GM19372 (cell line): ENCODE measurements at regions not wholly inside any gene's neighbourhood (a gene's known extent, or its start where the extent isn't known, plus 50 kb on each side); places are given as distances from the start of the nearest gene placed in this dataset.
"Not testable (repeated sequence)": the region's sequence is repeated elsewhere in the genome, so short reads cannot be mapped to it uniquely, and the experiment has no call there.

ENCODE experiments used
- ATAC-seq: cut with Tn5 transposase; IDR thresholded peaks from one replicate; pipeline ENCODE4 v1.9.1; 2021; ENCODE audit warnings: mild to moderate bottlenecking, low read depth, moderate library complexity; ENCODE audit not compliant: unreplicated experiment

DNA sequence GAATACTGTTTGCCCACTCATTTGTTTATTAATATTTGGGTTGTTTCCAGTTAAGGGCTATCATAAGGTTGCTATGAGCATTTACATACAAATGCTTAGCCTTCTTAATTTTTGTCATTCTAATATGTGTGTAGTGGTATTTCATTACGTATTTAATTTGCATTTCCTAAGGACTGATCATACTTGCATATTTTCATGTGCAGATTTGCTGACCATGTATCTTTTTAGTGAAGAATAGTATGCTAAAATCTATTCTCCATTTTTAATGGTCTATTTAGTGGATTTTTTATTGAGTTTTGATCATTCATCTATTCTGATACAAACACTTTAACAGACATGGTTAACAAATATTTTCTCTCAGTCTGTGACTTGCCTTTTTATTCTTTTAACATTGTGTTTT, 949.5 kb downstream of the RAB28 start:
- ATAC-seq = no peak

DNA sequence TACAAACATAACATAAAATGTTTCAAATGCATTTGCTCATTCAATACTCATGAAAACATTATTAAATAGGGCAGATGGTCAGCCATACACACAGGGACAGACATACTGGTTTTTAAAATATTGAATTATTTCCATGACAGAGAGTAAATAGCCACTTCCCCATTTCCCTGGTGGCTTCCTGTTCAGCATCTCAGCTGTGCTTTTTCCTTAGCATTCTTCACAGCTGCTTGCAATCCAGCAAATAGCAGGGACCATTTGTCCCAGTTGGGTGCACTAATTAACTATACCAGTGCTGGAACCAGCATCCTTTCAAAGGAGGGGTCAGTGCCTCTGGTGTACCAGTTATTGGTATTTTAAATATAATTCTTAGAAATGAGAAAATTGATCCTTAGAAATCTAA, 964.7 kb downstream of the RAB28 start:
- ATAC-seq = no peak

GRCh38 chr4:12507868-12508481, 976.2 kb downstream of the RAB28 start:
- ATAC-seq = no peak

GRCh38 chr4:12500409-12500808, 983.7 kb downstream of the RAB28 start:
- no peak for ATAC-seq

DNA sequence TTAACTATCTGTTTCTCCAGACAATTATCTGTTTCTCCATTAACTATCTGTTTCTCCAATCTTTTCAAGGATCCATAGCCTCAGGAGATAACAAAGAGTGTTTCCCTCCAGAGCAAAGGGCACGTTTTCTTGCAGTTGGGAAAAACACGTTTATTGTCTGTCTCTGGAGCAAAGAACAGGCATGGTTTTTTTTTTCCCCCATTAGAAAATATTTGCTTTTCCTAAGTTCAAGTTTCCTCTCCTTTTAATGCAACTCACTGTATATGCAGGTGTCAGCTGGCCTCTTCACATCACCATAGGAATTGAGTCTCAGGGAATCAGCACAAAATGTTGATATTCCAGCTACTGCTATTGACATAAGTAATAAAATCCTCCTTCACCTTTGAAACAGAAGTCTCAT, 984.4 kb downstream of the RAB28 start:
- no peak for ATAC-seq

GRCh38 chr4:12495211-12495610, 988.9 kb downstream of the RAB28 start:
- no peak for ATAC-seq

DNA sequence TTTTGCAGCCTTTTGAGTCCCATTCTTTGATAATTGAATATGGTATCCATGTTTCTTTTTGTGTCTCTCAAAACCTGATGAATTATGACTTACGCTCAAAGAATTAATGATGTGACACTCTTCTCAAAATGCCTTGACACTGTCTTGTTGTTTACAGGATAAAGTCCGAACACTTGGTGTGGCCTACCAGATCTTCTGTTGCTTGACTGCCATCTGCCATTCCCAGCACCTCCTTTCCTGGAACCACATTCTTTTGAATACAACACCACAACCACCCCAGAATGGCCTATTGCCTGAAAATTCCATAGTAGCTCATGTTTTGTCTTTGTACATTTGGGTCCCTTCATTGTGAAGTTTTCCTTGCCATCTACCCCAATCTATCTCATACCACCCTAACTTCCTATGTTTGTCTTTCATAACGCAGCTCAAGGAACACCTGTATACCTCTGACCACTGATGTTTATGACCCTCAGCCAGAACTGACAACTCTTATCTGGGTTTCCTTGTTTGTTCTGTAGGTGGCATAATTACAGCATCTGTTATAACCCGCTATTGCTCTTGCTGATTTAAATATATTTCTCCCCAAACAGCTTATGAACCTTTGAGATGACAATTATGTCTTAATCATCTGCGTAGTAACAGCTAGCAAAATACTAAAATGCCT, 991.3 kb downstream of the RAB28 start:
- no peak for ATAC-seq

GRCh38 chr4:12488672-12489071, 995.5 kb downstream of the RAB28 start:
- no peak for ATAC-seq

DNA sequence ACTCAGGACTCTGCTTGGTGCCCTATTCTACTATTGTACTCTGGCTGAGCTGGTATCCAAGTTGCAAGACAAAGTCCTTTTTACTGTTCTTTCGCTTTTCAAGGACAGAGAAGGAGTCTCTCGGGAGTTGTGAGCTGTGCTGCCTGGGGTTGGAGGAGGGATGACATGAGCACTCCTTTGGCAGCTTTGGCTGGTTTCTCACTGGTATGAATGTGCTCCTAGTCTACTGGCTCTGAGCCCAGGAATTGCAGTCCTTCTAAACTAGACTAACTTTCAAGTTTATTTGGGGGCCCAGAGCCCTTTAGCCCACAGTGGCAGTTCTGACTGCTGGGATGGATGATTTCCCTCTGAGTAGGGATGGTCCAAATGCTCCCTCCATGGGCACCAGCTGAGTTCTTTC, 997.1 kb downstream of the RAB28 start:
- no peak for ATAC-seq

DNA sequence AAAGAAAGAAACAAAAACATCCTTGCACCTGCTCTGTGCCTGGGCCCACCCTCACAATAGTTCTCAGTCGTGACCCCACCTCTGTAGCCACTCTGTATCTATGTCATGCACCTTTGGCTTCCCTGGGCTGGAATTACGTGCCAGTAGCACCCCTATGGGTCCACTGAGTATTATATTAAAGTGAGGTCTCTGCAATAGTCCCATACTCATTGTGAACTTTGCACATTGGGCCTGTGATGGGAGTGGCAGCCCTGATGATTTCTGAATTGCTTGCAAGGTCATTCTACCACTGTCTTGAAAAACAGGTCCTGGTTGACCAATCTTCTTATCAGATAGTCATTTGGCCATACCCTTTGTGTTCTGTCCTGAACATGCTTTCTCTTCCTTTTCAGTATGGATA, 1012.1 kb downstream of the RAB28 start:
- no peak for ATAC-seq

DNA sequence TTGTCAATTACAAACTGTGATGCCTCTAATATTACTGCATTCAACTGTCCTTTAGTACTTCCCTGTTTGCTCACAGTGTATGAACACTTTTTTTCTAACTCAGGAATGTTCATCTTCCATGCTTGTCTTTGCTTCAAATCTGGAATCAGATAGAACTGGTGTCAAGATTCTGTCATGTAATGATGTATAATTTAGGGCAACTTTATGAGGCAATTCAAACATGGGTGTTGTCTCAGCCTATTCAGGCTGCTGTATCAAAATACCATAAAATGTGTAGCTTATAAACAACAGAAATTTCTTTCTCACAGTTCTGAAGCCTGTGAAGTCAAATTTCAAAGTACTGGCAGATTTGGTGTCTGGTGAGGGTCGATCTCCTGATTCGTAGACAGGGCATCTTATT, 1012.9 kb downstream of the RAB28 start:
- ATAC-seq = no peak

- ATAC-seq = not testable (repeated sequence)
Measured at GRCh38 chr4:12461576-12461975, 1022.6 kb downstream of the RAB28 start.

DNA sequence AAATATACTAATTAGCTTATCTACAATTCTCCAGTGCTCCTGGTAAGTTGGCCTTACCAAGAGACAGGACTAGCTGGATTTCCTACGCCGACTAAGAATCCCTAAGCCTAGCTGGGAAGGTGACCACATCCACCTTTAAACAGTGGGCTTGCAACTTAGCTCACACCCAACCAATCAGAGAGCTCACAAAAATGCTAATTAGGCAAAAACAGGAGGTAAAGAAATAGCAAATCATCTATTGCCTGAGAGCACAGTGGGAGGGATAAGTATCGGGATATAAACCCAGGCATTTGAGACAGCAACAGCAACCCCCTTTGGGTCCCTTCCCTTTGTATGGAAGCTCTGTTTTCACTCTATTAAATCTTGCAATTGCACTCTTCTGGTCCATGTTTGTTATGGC, 1025.0 kb downstream of the RAB28 start:
- ATAC-seq = no peak

DNA sequence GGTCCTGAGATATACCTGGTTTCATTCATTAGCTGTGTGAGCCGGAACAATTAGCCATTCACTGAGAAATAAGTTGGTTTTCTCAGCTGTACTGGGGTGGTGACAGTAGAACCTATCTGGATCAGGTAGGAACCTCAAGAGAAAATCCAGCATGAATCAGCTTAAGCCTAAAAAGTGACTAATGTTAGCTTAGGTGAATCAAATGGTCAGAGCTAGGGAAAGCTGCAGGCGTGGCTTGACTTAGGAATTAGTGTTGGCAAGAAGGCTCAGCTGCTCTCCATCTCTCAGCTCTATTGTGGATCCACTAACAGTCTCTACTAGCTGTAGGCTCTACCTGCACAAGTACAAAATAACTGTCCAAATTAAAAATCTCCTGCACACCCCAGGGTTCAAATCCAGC, 1025.5 kb downstream of the RAB28 start:
- ATAC-seq = no peak

- ATAC-seq = no peak
Measured at GRCh38 chr4:12452291-12452690, 1023.6 kb upstream of the HS3ST1 start.

DNA sequence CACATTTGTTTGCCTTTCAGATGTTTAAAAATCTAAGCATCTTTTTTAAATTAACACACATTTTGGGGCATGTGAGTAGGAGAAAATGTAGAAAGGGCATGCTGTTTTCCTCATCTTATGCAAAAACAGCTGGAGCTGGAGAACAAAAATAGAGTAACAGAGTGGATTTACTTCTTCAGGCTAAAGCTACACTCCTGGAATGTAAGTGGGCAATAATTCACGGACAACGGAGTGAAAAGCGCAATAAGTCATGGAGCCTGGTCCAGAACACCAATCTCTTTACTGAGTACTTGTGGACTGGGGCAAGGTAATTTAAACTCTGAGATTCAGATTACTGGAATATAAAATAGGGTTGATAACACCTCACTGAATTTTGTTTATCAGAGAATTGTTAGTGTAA, 1018.8 kb upstream of the HS3ST1 start:
- ATAC-seq = no peak

GRCh38 chr4:12446657-12447185, 1018.0 kb upstream of the HS3ST1 start:
- no peak for ATAC-seq

DNA sequence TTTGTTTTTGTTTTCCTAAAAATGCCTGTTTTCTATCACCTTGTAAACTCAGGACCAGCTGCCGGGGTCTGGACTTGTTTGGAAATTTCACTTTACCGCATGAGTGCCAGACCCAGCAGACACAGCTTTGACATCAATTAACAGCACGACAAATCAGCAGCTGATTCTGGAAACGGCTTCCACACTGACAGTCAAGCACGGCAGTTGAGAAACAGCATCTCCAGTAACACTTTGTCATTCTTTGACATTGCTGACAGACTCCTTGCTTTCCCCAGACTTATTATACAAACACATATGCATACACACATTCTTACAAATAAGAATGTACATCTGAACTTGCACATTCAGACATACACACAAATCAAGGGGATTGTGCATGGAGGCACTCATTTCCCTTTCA, 1017.6 kb upstream of the HS3ST1 start:
- ATAC-seq = no peak

DNA sequence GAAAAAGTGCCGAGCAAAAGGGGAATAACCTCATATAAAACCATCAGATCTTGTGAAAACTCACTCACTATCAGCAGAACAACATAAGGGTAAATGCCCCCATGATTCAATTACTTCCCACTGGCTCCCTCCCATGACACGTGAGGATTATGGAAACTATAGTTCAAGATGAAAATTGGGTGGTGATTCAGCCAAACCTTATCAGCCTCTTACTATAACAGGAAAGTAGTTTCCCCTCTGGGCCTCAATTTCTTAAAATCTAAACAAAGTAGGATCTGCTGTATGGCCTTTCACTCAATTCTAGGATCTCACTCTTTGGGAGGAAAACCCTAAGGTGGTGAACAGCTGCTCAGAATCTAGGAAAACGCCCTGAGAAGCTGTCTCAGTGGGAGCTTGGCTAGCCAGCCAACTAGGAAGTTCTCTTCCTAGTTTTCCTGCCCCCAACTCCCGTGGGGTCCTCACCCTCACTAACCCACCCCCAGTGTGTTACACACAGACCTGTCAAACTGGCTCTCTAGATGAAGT, 1017.1 kb upstream of the HS3ST1 start:
- ATAC-seq = no peak

DNA sequence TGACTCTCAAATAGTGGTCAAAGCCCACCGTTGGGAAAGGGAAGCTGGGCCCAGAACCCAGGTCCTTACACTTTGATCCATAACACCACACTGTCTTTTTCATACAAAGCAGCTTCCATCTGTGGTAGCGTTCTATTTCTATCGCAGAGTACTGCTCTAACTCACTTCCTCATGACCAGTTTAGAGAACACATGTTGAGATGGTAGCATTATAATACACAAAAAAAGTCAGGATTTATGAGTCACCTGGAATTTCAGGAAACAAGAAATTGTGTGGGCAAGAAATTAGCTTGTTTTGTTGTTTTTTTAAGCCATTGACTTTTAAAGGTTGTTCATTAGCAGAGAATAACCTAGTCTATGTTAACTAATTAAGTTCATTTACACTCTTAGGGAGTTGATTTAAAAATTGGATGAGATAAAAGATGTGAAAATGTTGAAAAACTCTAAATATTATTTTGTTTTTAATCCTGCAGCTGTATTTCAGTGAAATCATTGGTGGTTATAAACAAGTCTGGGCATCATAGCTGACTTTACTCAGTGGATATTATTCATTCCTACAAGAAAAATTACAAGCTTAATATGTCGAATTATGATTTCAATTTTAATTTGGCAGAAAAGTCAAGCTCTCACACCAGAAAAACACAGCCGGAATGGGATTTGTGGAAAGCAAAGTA, 1011.1 kb upstream of the HS3ST1 start:
- no peak for ATAC-seq

DNA sequence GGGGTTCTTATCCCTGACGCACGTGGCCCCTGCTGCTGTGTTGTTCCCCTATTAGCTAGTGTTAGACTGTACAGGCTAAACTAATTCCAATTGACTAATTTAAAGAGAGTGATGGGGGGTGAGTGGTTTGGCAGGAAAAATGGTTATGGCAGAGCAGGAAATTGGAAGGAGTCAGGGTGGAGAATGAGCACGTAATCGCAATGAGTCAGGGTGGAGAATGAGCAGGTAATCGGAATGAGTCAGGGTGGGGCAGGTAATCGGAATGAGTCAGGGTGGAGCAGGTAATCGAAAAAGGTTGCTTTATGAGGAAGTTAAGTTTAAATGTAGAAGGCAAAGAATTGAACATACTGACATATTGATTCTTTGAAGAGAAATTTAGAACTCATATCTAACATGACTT, 1002.6 kb upstream of the HS3ST1 start:
- not testable (repeated sequence) for ATAC-seq

DNA sequence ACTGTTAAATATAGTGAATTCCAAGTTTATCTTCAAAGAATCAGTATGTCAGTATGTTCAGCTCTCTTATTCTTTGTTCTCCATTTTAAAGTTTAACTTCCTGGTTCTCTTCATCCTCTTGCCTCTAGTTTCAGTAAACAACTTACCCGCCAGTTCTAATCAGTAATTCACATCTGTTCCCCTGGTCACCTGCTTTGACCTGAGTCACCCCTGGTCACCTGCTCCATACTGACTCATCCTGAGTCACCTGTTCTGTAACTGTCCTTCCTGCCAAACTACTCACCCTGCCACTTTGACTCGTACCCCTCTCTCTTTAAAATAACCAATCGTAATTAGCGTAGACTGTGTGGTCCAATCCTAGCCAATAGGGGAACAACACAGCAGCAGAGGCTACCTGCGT, 992.7 kb upstream of the HS3ST1 start:
- ATAC-seq = no peak
